HG02852 (cell line): ENCODE measurements at regions not wholly inside any gene's neighbourhood (a gene's known extent, or its start where the extent isn't known, plus 50 kb on each side); places are given as distances from the start of the nearest gene placed in this dataset.

ENCODE experiments used
- ATAC-seq: cut with Tn5 transposase; IDR thresholded peaks from one replicate; pipeline ENCODE4 v1.9.1; 2021; ENCODE audit warnings: mild to moderate bottlenecking, moderate library complexity; ENCODE audit not compliant: unreplicated experiment

- ATAC-seq = no peak
Observed at GRCh38 chr1:238153939-238154338, 263.2 kb upstream of the ZP4 start.

- ATAC-seq = no peak
Observed at GRCh38 chr1:238153253-238153652, 262.5 kb upstream of the ZP4 start.

- no peak for ATAC-seq
Observed at GRCh38 chr1:238152119-238152518, 261.4 kb upstream of the ZP4 start.

- no peak for ATAC-seq
Observed at GRCh38 chr1:238143038-238143437, 252.3 kb upstream of the ZP4 start.

- ATAC-seq = no peak
Observed at GRCh38 chr1:238141353-238141752, 250.6 kb upstream of the ZP4 start.

- ATAC-seq = no peak
Observed at GRCh38 chr1:238139713-238140112, 249.0 kb upstream of the ZP4 start.

- no peak for ATAC-seq
Observed at GRCh38 chr1:238138059-238138626, 247.4 kb upstream of the ZP4 start.

GRCh38 chr1:238135708-238136664, 245.3 kb upstream of the ZP4 start:
- no peak for ATAC-seq

- no peak for ATAC-seq
Observed at GRCh38 chr1:238129677-238130076, 239.0 kb upstream of the ZP4 start.

- no peak for ATAC-seq
Observed at GRCh38 chr1:238123201-238123600, 232.5 kb upstream of the ZP4 start.

- ATAC-seq = no peak
Observed at GRCh38 chr1:238119861-238120260, 229.1 kb upstream of the ZP4 start.

- ATAC-seq = no peak
Observed at GRCh38 chr1:238119060-238119459, 228.3 kb upstream of the ZP4 start.

- no peak for ATAC-seq
Observed at GRCh38 chr1:238115852-238116251, 225.1 kb upstream of the ZP4 start.

- ATAC-seq = no peak
Observed at GRCh38 chr1:238112952-238113621, 222.4 kb upstream of the ZP4 start.

GRCh38 chr1:238111516-238111915, 220.8 kb upstream of the ZP4 start:
- ATAC-seq = no peak

GRCh38 chr1:238111081-238111480, 220.4 kb upstream of the ZP4 start:
- ATAC-seq = no peak

- ATAC-seq = no peak
Observed at GRCh38 chr1:238108417-238108816, 217.7 kb upstream of the ZP4 start.

GRCh38 chr1:238107322-238107721, 216.6 kb upstream of the ZP4 start:
- no peak for ATAC-seq

GRCh38 chr1:238104752-238105151, 214.0 kb upstream of the ZP4 start:
- ATAC-seq = no peak

GRCh38 chr1:238101923-238102322, 211.2 kb upstream of the ZP4 start:
- no peak for ATAC-seq

GRCh38 chr1:238099871-238100270, 209.1 kb upstream of the ZP4 start:
- no peak for ATAC-seq

- ATAC-seq = no peak
Observed at GRCh38 chr1:238089615-238090014, 198.9 kb upstream of the ZP4 start.
